ENCODE measurements at regions not wholly inside any gene's neighbourhood (a gene's known extent, or its start where the extent isn't known, plus 50 kb on each side); places are given as distances from the start of the nearest gene placed in this dataset.

DNA sequence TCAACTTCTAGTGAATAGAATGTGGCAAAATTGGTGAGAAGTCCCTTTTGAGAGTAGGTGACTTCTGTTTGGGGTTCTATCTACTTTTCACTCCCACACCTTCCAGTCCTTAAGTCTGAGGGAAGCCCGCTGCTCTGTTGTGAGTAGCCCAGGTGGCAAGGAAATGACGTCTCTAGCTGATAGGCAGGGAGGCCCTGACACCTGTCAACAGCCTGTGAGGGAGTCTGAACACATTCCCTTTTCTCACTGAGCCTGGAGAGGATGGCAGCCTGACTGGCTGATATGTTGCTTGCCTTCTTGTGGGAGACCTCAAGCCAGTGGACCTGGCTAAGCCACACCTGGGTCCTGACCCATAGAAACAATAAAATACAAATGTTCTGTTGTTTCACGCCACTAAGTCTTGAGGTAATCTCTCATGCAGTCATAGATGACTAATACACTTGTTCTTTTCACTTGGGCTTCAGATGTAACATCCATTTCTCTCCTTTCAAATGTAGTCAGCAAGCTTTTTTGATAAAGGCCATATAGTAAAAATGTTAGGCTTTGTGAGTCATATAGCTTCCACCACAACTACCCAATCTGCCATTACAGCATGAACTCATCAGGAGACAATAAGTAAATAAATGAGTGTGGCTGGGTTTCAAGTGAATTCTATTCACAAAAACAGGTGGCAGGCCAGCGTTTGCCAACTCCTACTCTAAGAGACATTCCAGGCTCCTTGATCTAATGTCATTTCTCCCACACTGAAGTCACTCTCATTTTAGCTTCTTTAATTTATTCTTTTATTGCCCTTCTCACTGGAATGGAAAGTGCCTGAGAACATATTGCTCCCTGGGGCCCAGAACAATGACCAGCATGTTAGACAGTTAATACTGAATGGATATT lies 265.1 kb upstream of the MAD2L1 start:
- TF ChIP-seq POLR2AphosphoS5 (IDR thresholded peaks at IDR 0.05; ENCODE audit: borderline replicate concordance, low read depth, low read length) (no peak), EZH2 (IDR thresholded peaks at IDR 0.05) (no peak), FOXP2 (optimal IDR thresholded peaks at IDR 0.05; ENCODE audit: control extremely low read depth, extremely low read length, insufficient read depth) (no peak)
